Uterus (tissue), 2 donors: ENCODE measurements at regions not wholly inside any gene's neighbourhood (a gene's known extent, or its start where the extent isn't known, plus 50 kb on each side); places are given as distances from the start of the nearest gene placed in this dataset.

Experiments
- CTCF ChIP-seq, 4 experiments: fragments of 200-600 bp in 2 of 4; fragments of 450-650 bp in 2 of 4; sonication (generic) in 2 of 4; IDR thresholded peaks; one replicate each; pipeline ENCODE4 v1.5.1; 2016 to 2019; ENCODE audit warnings: antibody characterized with exemption in 4 of 4, mild to moderate bottlenecking in 2 of 4, moderate library complexity in 1 of 4
- POLR2A ChIP-seq, 2 donors: fragments of 450-650 bp; IDR thresholded peaks; one replicate each; pipeline ENCODE4 v1.6.1; 2016; ENCODE audit warnings: antibody characterized with exemption in 2 of 2, mild to moderate bottlenecking in 1 of 2, moderate library complexity in 1 of 2

- TF ChIP-seq CTCF (IDR thresholded peaks at IDR 0.05) (no peak), POLR2A (IDR thresholded peaks at IDR 0.05) (no peak)
Measured at GRCh38 chr4:123587983-123588494, 191.4 kb downstream of the SPRY1 start.
